IMR-90 (cell line): ENCODE measurements at regions not wholly inside any gene's neighbourhood (a gene's known extent, or its start where the extent isn't known, plus 50 kb on each side); places are given as distances from the start of the nearest gene placed in this dataset.

Source experiments
- ATAC-seq: fragments of 200-7000 bp; cut with Tn5 transposase; 2 replicates; pipeline ENCODE4 v1.9.1; 2020; ENCODE audit warnings: low read depth, mild to moderate bottlenecking, moderate library complexity
- BruUV-seq: library from RNA; stranded (reverse); fragments of 400-500 nt; replicated peaks from 2 replicates; lab custom pipeline; 2021; lab: Mats Ljungman, UMichigan
- CTCF ChIA-PET: fragments of 300-600 bp; formaldehyde crosslinking; extraction: SDS; loops from one replicate; lab custom pipeline; 2021; ENCODE audit warnings: antibody characterized with exemption; lab: Yijun Ruan, JAX
- POLR2A ChIA-PET: fragments of 300-600 bp; sonication (Branson Sonifier 250); formaldehyde crosslinking; loops from one replicate; lab custom pipeline; 2022; ENCODE audit warnings: antibody characterized with exemption; ENCODE audit not compliant: unreplicated experiment; lab: Charles Lee
- DNase-seq: peaks from one replicate; pipeline ENCODE4 v3.0.0; 2013
- H2AFZ ChIP-seq: replicated peaks from 2 replicates; pipeline ENCODE3; 2013; ENCODE audit warnings: low read length, mild to moderate bottlenecking; ENCODE audit not compliant: poor library complexity
- H2AK5ac ChIP-seq: 2 replicates; pipeline ENCODE4 v1.6.1; 2013; ENCODE audit warnings: low read depth, low read length, inconsistent platforms
- H2AK9ac ChIP-seq: replicated peaks from 2 replicates; pipeline ENCODE3; 2013; ENCODE audit warnings: mild to moderate bottlenecking, low read depth, low read length, moderate library complexity; ENCODE audit not compliant: poor library complexity
- H2BK120ac ChIP-seq: 2 replicates; pipeline ENCODE4 v1.6.1; 2013; ENCODE audit warnings: low read depth, low read length, inconsistent platforms
- H2BK15ac ChIP-seq: 3 replicates; pipeline ENCODE4 v1.6.1; 2013; ENCODE audit warnings: low read depth, low read length, inconsistent platforms
- H2BK20ac ChIP-seq: 2 replicates; pipeline ENCODE4 v1.6.1; 2013; ENCODE audit warnings: low read depth, mild to moderate bottlenecking, inconsistent platforms, low read length, moderate library complexity
- H2BK5ac ChIP-seq: 2 replicates; pipeline ENCODE4 v1.6.1; 2013; ENCODE audit warnings: mild to moderate bottlenecking, low read depth, low read length, inconsistent platforms; ENCODE audit not compliant: poor library complexity, severe bottlenecking
- H3K14ac ChIP-seq: replicated peaks from 2 replicates; pipeline ENCODE4 v1.6.1; 2013; ENCODE audit warnings: low read depth, low read length, inconsistent platforms
- H3K18ac ChIP-seq: 2 replicates; pipeline ENCODE4 v1.6.1; 2013; ENCODE audit warnings: low read depth, low read length, control low read depth
- H3K23ac ChIP-seq: 2 replicates; pipeline ENCODE4 v1.6.1; 2013; ENCODE audit warnings: low read depth, low read length, inconsistent platforms
- H3K27ac ChIP-seq: 2 replicates; pipeline ENCODE4 v1.5.1; 2013; ENCODE audit warnings: mild to moderate bottlenecking, control low read depth, low read length; ENCODE audit not compliant: insufficient read depth
- H3K27me3 ChIP-seq: 2 replicates; pipeline ENCODE4 v1.6.1; 2013; ENCODE audit warnings: low read length; ENCODE audit not compliant: control insufficient read depth, insufficient read depth
- H3K36me3 ChIP-seq: 2 replicates; pipeline ENCODE4 v1.6.1; 2013; ENCODE audit warnings: low read length, mixed read lengths; ENCODE audit not compliant: control insufficient read depth, insufficient read depth
- H3K4ac ChIP-seq: 2 replicates; pipeline ENCODE4 v1.6.1; 2013; ENCODE audit warnings: low read depth, low read length, inconsistent platforms
- H3K4me1 ChIP-seq: 2 replicates; pipeline ENCODE4 v1.6.1; 2013; ENCODE audit warnings: low read length, mixed read lengths; ENCODE audit not compliant: control insufficient read depth, insufficient read depth
- H3K4me2 ChIP-seq: 2 replicates; pipeline ENCODE4 v1.6.1; 2013; ENCODE audit warnings: low read depth, mild to moderate bottlenecking, control low read depth, low read length, moderate library complexity
- H3K4me3 ChIP-seq: 2 replicates; pipeline ENCODE4 v1.5.1; 2013; ENCODE audit warnings: low read depth, mild to moderate bottlenecking, control low read depth, low read length, moderate library complexity; ENCODE audit not compliant: insufficient read depth
- H3K56ac ChIP-seq: 2 replicates; pipeline ENCODE4 v1.6.1; 2013; ENCODE audit warnings: low read length, inconsistent platforms; ENCODE audit not compliant: insufficient read depth; ENCODE audit errors: extremely low read depth
- H3K79me1 ChIP-seq, 2 experiments: 2 replicates each; pipeline ENCODE4 v1.6.1; 2013; ENCODE audit warnings: low read length in 2 of 2, inconsistent platforms in 1 of 2, low read depth in 1 of 2
- H3K9ac ChIP-seq: 2 replicates; pipeline ENCODE4 v1.6.1; 2013; ENCODE audit warnings: low read depth, low read length, control low read depth
- H3K9me1 ChIP-seq: 2 replicates; pipeline ENCODE4 v1.6.1; 2013; ENCODE audit warnings: low read length, inconsistent platforms; ENCODE audit not compliant: insufficient read depth
- H3K9me3 ChIP-seq: 2 replicates; pipeline ENCODE4 v1.6.1; 2013; ENCODE audit warnings: low read length; ENCODE audit not compliant: control insufficient read depth, insufficient read depth
- H4K20me1 ChIP-seq: 2 replicates; pipeline ENCODE4 v1.6.1; 2013; ENCODE audit warnings: low read length, inconsistent platforms; ENCODE audit not compliant: insufficient read depth
- H4K5ac ChIP-seq: 2 replicates; pipeline ENCODE4 v1.6.1; 2013; ENCODE audit warnings: mild to moderate bottlenecking, low read depth, low read length, control low read depth
- H4K8ac ChIP-seq, 2 experiments: 2 replicates each; pipeline ENCODE4 v1.6.1; 2013; ENCODE audit warnings: low read depth in 2 of 2, low read length in 2 of 2, control low read depth in 1 of 2, inconsistent platforms in 1 of 2
- H4K91ac ChIP-seq: 2 replicates; pipeline ENCODE4 v1.6.1; 2013; ENCODE audit warnings: low read depth, low read length, inconsistent platforms; ENCODE audit not compliant: insufficient read depth
- BHLHE40 ChIP-seq: fragments of 150-350 bp; IDR thresholded peaks from 2 replicates; pipeline ENCODE4 v1.6.1; 2016; ENCODE audit warnings: mild to moderate bottlenecking, low read depth, low read length
- CEBPB ChIP-seq: IDR thresholded peaks from 2 replicates; pipeline ENCODE4 v1.6.1; 2012; ENCODE audit warnings: low read depth, low read length, improper control_type of control experiment
- CHD1 ChIP-seq: IDR thresholded peaks from 2 replicates; pipeline ENCODE4 v1.6.1; 2012; ENCODE audit warnings: low read depth, low read length, improper control_type of control experiment
- FOS ChIP-seq: fragments of 150-350 bp; IDR thresholded peaks from 2 replicates; pipeline ENCODE4 v1.6.1; 2016; ENCODE audit warnings: low read depth, low read length
- MAFK ChIP-seq: IDR thresholded peaks from 2 replicates; pipeline ENCODE4 v1.6.1; 2012; ENCODE audit warnings: low read depth, low read length, improper control_type of control experiment
- MAZ ChIP-seq: IDR thresholded peaks from 2 replicates; pipeline ENCODE4 v1.6.1; 2012; ENCODE audit warnings: low read depth, mild to moderate bottlenecking, low read length, improper control_type of control experiment, moderate library complexity, borderline replicate concordance
- MXI1 ChIP-seq: IDR thresholded peaks from 2 replicates; pipeline ENCODE4 v1.6.1; 2012; ENCODE audit warnings: low read depth, mild to moderate bottlenecking, low read length, moderate library complexity, borderline replicate concordance
- NFE2L2 ChIP-seq: fragments of 150-350 bp; IDR thresholded peaks from 2 replicates; pipeline ENCODE4 v1.6.1; 2016; ENCODE audit warnings: low read depth, mild to moderate bottlenecking, low read length
- POLR2A ChIP-seq: IDR thresholded peaks from 2 replicates; pipeline ENCODE4 v1.6.1; 2012; ENCODE audit warnings: mild to moderate bottlenecking, low read depth, low read length
- RAD21 ChIP-seq: IDR thresholded peaks from 2 replicates; pipeline ENCODE4 v1.6.1; 2012; ENCODE audit warnings: low read length, improper control_type of control experiment
- RCOR1 ChIP-seq: IDR thresholded peaks from 2 replicates; pipeline ENCODE4 v1.6.1; 2012; ENCODE audit warnings: mild to moderate bottlenecking, low read length, improper control_type of control experiment; ENCODE audit not compliant: insufficient replicate concordance
- RFX5 ChIP-seq: IDR thresholded peaks from 2 replicates; pipeline ENCODE4 v1.8.0; 2012; ENCODE audit warnings: low read depth, mild to moderate bottlenecking, low read length, moderate library complexity
- SMC3 ChIP-seq: fragments of 150-350 bp; IDR thresholded peaks from 2 replicates; pipeline ENCODE4 v1.6.1; 2016; ENCODE audit warnings: low read depth, mild to moderate bottlenecking, antibody characterized with exemption, low read length, moderate library complexity
- WGBS, 2 experiments: methylation state at CpG; one replicate each; pipeline versions ENCODE4 v1.1.5 to v1.1.7; 2013; ENCODE audit warnings: missing lambda C conversion rate in 2 of 2; ENCODE audit not compliant: insufficient read length in 1 of 2; ENCODE audit errors: extremely low coverage in 2 of 2; 5-methylcytosine and 5-hydroxymethylcytosine counted together
- dilution Hi-C: fragments of 300-500 bp; cut with HindIII; formaldehyde crosslinking; loops from one replicate; pipeline ENCODE4 v1.14.3; 2018; ENCODE audit warnings: low sequenced_read_pairs; ENCODE audit not compliant: unreplicated experiment
- in situ Hi-C: fragments of 300-500 bp; cut with MboI; formaldehyde crosslinking; loops from 3 replicates; pipeline ENCODE4 v1.14.3; 2019; ENCODE audit warnings: low sequenced_read_pairs, inconsistent platforms, mixed read lengths
- intact Hi-C: fragments of 100-400 bp; cut with micrococcal nuclease; formaldehyde crosslinking; loops from 2 replicates; pipeline ENCODE4 v1.10.0; 2022
- TF ChIP-seq, protein P1 (sequence below): fragments of 150-350 bp; IDR thresholded peaks from 2 replicates; pipeline ENCODE4 v1.6.1; 2017; ENCODE audit warnings: mild to moderate bottlenecking, antibody characterized with exemption, low read length, low read depth
- TF ChIP-seq, protein P2 (sequence below): fragments of 150-350 bp; IDR thresholded peaks from 2 replicates; pipeline ENCODE4 v1.6.1; 2016; ENCODE audit warnings: low read depth, mild to moderate bottlenecking, low read length, moderate library complexity, borderline replicate concordance
- TF ChIP-seq, protein P3 (sequence below): conservative IDR thresholded peaks from 2 replicates; pipeline ENCODE4 v1.5.1; 2012; ENCODE audit warnings: mild to moderate bottlenecking, low read depth, low read length, improper control_type of control experiment

DNA sequence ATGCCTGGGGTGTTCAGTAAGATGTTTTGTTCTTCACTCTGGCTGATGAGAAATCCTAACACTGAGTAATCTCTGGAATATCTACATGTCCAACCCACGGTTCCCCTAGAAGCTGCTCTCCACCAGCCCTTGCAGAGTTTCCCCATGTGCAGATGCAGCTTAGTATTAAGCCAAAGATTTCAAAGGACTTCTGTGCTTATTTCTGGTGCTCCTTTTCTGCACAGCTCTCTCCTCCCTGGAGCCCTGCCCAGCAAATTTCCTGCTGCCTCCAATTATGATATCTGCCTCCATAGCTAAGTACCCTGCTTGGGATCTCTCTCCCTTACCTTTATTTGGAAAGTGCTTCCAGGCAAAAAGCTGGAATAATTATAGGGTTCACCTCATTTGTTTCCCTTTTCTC, 949.3 kb downstream of the BCL11A start:
- H2BK120ac ChIP-seq, result no peak overlapping the region
- no peak for ATAC-seq
- no peak overlapping the region for H4K8ac ChIP-seq
- TF ChIP-seq, protein P1, sequence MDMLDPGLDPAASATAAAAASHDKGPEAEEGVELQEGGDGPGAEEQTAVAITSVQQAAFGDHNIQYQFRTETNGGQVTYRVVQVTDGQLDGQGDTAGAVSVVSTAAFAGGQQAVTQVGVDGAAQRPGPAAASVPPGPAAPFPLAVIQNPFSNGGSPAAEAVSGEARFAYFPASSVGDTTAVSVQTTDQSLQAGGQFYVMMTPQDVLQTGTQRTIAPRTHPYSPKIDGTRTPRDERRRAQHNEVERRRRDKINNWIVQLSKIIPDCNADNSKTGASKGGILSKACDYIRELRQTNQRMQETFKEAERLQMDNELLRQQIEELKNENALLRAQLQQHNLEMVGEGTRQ, result no peak
- no peak for TF ChIP-seq MXI1
- TF ChIP-seq RFX5, result no peak
- TF ChIP-seq, protein P2, sequence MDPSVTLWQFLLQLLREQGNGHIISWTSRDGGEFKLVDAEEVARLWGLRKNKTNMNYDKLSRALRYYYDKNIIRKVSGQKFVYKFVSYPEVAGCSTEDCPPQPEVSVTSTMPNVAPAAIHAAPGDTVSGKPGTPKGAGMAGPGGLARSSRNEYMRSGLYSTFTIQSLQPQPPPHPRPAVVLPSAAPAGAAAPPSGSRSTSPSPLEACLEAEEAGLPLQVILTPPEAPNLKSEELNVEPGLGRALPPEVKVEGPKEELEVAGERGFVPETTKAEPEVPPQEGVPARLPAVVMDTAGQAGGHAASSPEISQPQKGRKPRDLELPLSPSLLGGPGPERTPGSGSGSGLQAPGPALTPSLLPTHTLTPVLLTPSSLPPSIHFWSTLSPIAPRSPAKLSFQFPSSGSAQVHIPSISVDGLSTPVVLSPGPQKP, result no peak
- no peak for TF ChIP-seq NFE2L2
- TF ChIP-seq MAZ, result no peak
- TF ChIP-seq, protein P3, sequence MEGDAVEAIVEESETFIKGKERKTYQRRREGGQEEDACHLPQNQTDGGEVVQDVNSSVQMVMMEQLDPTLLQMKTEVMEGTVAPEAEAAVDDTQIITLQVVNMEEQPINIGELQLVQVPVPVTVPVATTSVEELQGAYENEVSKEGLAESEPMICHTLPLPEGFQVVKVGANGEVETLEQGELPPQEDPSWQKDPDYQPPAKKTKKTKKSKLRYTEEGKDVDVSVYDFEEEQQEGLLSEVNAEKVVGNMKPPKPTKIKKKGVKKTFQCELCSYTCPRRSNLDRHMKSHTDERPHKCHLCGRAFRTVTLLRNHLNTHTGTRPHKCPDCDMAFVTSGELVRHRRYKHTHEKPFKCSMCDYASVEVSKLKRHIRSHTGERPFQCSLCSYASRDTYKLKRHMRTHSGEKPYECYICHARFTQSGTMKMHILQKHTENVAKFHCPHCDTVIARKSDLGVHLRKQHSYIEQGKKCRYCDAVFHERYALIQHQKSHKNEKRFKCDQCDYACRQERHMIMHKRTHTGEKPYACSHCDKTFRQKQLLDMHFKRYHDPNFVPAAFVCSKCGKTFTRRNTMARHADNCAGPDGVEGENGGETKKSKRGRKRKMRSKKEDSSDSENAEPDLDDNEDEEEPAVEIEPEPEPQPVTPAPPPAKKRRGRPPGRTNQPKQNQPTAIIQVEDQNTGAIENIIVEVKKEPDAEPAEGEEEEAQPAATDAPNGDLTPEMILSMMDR, result no peak
- TF ChIP-seq CEBPB, result no peak
- no peak for TF ChIP-seq POLR2A
- TF ChIP-seq CHD1, result no peak
- no peak for TF ChIP-seq FOS
- TF ChIP-seq RAD21, result no peak
- TF ChIP-seq RCOR1, result no peak
- TF ChIP-seq BHLHE40, result no peak
- TF ChIP-seq SMC3, result no peak
- TF ChIP-seq MAFK, result no peak
- no TSS peak for BruUV-seq
- H2AFZ ChIP-seq, result no peak overlapping the region
- H4K91ac ChIP-seq, result no peak overlapping the region
- no peak overlapping the region for H3K9ac ChIP-seq
- ChIA-PET CTCF (no interaction called here), POLR2A (no interaction called here)
- no peaks in the 10 kb centered on the region for H3K36me3 ChIP-seq
- no peak overlapping the region for H3K4me2 ChIP-seq
- H4K20me1 ChIP-seq, result no peaks in the 10 kb centered on the region
- dilution Hi-C loops, result no loop called here
- no peak for DNase-seq
- H2AK9ac ChIP-seq, result no peak overlapping the region
- H3K23ac ChIP-seq, result no peak overlapping the region
- H3K4ac ChIP-seq, result no peak overlapping the region
- peaks cover 9% of the 10 kb centered on the region for H3K9me3 ChIP-seq
- no peak overlapping the region for H2BK20ac ChIP-seq
- no peak overlapping the region for H2BK5ac ChIP-seq
- intact Hi-C loops, result no loop called here
- no peaks in the 10 kb centered on the region for H3K27me3 ChIP-seq
- H3K56ac ChIP-seq, result no peak overlapping the region
- no peak overlapping the region for H3K4me3 ChIP-seq
- H3K9me1 ChIP-seq, result no peaks in the 10 kb centered on the region
- H2BK15ac ChIP-seq, result no peak overlapping the region
- H2AK5ac ChIP-seq, result no peak overlapping the region
- in situ Hi-C loops, result no loop called here
- no peak overlapping the region for H3K14ac ChIP-seq
- no peaks in the 10 kb centered on the region for H3K79me1 ChIP-seq
- no peak overlapping the region for H3K27ac ChIP-seq
- H3K4me1 ChIP-seq, result no peaks in the 10 kb centered on the region
- H4K5ac ChIP-seq, result no peak overlapping the region
- H3K18ac ChIP-seq, result no peak overlapping the region
- WGBS, 2 experiments, result no CpG with 5 or more reads among the region's 1 CpG
